GM19395 (cell line): ENCODE measurements at regions not wholly inside any gene's neighbourhood (a gene's known extent, or its start where the extent isn't known, plus 50 kb on each side); places are given as distances from the start of the nearest gene placed in this dataset.
"Not testable (repeated sequence)": the region's sequence is repeated elsewhere in the genome, so short reads cannot be mapped to it uniquely, and the experiment has no call there.

ENCODE experiments used
- ATAC-seq: cut with Tn5 transposase; IDR thresholded peaks from one replicate; pipeline ENCODE4 v1.9.1; 2021; ENCODE audit warnings: mild to moderate bottlenecking, moderate library complexity; ENCODE audit not compliant: unreplicated experiment

- ATAC-seq = no peak
These were observed 221.6 kb downstream of the STK31 start for GRCh38 chr7:23931633-23932032.

GRCh38 chr7:23938215-23938614 lies 228.2 kb downstream of the STK31 start:
- no peak for ATAC-seq

GRCh38 chr7:23938937-23939552 lies 229.0 kb downstream of the STK31 start:
- ATAC-seq = peak; percentile 79

- ATAC-seq = not testable (repeated sequence)
These were observed 229.7 kb downstream of the STK31 start for GRCh38 chr7:23939747-23940146.

GRCh38 chr7:23941551-23941950 lies 231.5 kb downstream of the STK31 start:
- no peak for ATAC-seq

- no peak for ATAC-seq
These were observed 232.0 kb downstream of the STK31 start for GRCh38 chr7:23942032-23942431.

- ATAC-seq = no peak
These were observed 234.1 kb downstream of the STK31 start for GRCh38 chr7:23944131-23944530.

- no peak for ATAC-seq
These were observed 235.5 kb downstream of the STK31 start for GRCh38 chr7:23945472-23945871.

- no peak for ATAC-seq
These were observed 245.1 kb downstream of the STK31 start for GRCh38 chr7:23955145-23955544.

- ATAC-seq = no peak
These were observed 245.7 kb downstream of the STK31 start for GRCh38 chr7:23955600-23956149.

- no peak for ATAC-seq
These were observed 247.0 kb downstream of the STK31 start for GRCh38 chr7:23956772-23957576.

GRCh38 chr7:23959821-23960220 lies 249.8 kb downstream of the STK31 start:
- no peak for ATAC-seq

- no peak for ATAC-seq
These were observed 250.3 kb downstream of the STK31 start for GRCh38 chr7:23960361-23960760.

- ATAC-seq = no peak
These were observed 253.6 kb downstream of the STK31 start for GRCh38 chr7:23963461-23964165.

- no peak for ATAC-seq
These were observed 254.7 kb downstream of the STK31 start for GRCh38 chr7:23964715-23965114.

GRCh38 chr7:23965296-23965695 lies 255.3 kb downstream of the STK31 start:
- ATAC-seq = no peak

GRCh38 chr7:23966941-23967340 lies 256.9 kb downstream of the STK31 start:
- ATAC-seq = no peak

- ATAC-seq = no peak
These were observed 258.1 kb downstream of the STK31 start for GRCh38 chr7:23967949-23968599.

GRCh38 chr7:23968791-23969190 lies 258.8 kb downstream of the STK31 start:
- no peak for ATAC-seq

- ATAC-seq = no peak
These were observed 259.4 kb downstream of the STK31 start for GRCh38 chr7:23969443-23969842.

- no peak for ATAC-seq
These were observed 260.2 kb downstream of the STK31 start for GRCh38 chr7:23970193-23970592.
